HCT116 (cell line): ENCODE measurements at regions not wholly inside any gene's neighbourhood (a gene's known extent, or its start where the extent isn't known, plus 50 kb on each side); places are given as distances from the start of the nearest gene placed in this dataset.
"Not testable (repeated sequence)": the region's sequence is repeated elsewhere in the genome, so short reads cannot be mapped to it uniquely, and the experiment has no call there.

Experiments used
- ATAC-seq: fragments of 200-7000 bp; cut with Tn5 transposase; 2 replicates; pipeline ENCODE4 v1.9.1; 2020; ENCODE audit warnings: mild to moderate bottlenecking, moderate library complexity
- BruUV-seq: library from RNA; stranded (reverse); fragments of 400-500 nt; replicated peaks from 2 replicates; lab custom pipeline; 2021; lab: Mats Ljungman, UMichigan
- CTCF ChIA-PET: fragments of 300-600 bp; sonication (Branson Sonifier 250); formaldehyde crosslinking; loops from one replicate; lab custom pipeline; 2021; ENCODE audit warnings: antibody characterized with exemption; lab: Charles Lee
- POLR2A ChIA-PET: fragments of 300-600, 350-600 bp; sonication (Branson Sonifier 250); formaldehyde crosslinking; loops from one replicate; lab custom pipeline; 2021; ENCODE audit warnings: antibody characterized with exemption; lab: Charles Lee
- RAD21 ChIA-PET, 2 experiments: fragments of 300-600 bp; sonication (Branson Sonifier 250); formaldehyde crosslinking; loops; one replicate each; lab custom pipeline; 2023; ENCODE audit warnings: low total read pairs in 2 of 2; ENCODE audit not compliant: uncharacterized antibody in 2 of 2, unreplicated experiment in 2 of 2, low non-redundant PET in 1 of 2; lab: Charles Lee
- DNase-seq: peaks from one replicate; pipeline ENCODE4 v3.0.0-alpha.2; 2010; ENCODE audit warnings: low read depth, low spot score
- H2AFZ ChIP-seq: fragments of 200-600 bp; shearing (Covaris generic), sonication (generic); 2 replicates; pipeline ENCODE4 v1.6.1; 2017; ENCODE audit warnings: low read depth, mixed run types, mixed read lengths, antibody characterized with exemption, low read length; ENCODE audit not compliant: poor library complexity, severe bottlenecking
- H3K27ac ChIP-seq: 2 replicates; pipeline ENCODE4 v1.5.1; 2012; ENCODE audit warnings: low read depth, low read length
- H3K27me3 ChIP-seq: fragments of 200-600 bp; sonication (generic); 2 replicates; pipeline ENCODE4 v1.6.1; 2016; ENCODE audit warnings: mixed run types, low read length, mixed read lengths; ENCODE audit not compliant: insufficient read depth
- H3K36me3 ChIP-seq, 2 experiments: fragments of 200-500 bp in 1 of 2; fragments of 200-600 bp in 1 of 2; sonication (Bioruptor generic) in 1 of 2; sonication (generic) in 1 of 2; 2 replicates each; pipeline versions ENCODE4 v1.5.1 to v1.6.1; 2014 to 2016; ENCODE audit warnings: low read length in 2 of 2, inconsistent platforms in 1 of 2, mixed read lengths in 1 of 2, mixed run types in 1 of 2; ENCODE audit not compliant: insufficient read depth in 2 of 2, control insufficient read depth in 1 of 2
- H3K4me1 ChIP-seq, 2 experiments: fragments of 200-600 bp in 1 of 2; sonication (generic) in 1 of 2; 2 replicates each; pipeline versions ENCODE4 v1.5.1 to v1.6.1; 2012 to 2017; ENCODE audit warnings: low read length in 2 of 2, inconsistent platforms in 1 of 2, mild to moderate bottlenecking in 1 of 2, mixed read lengths in 1 of 2, mixed run types in 1 of 2, moderate library complexity in 1 of 2; ENCODE audit not compliant: insufficient read depth in 2 of 2, control insufficient read depth in 1 of 2
- H3K4me2 ChIP-seq: fragments of 200-600 bp; sonication (generic); 2 replicates; pipeline ENCODE4 v1.6.1; 2017; ENCODE audit warnings: mixed run types, low read length, mixed read lengths
- H3K4me3 ChIP-seq, 2 experiments: fragments of 200-600 bp in 1 of 2; sonication (generic) in 1 of 2; replicated peaks in 1 of 2; 2 replicates each; pipeline ENCODE4 v1.5.1; 2011 to 2016; ENCODE audit warnings: low read length in 2 of 2, control low read depth in 1 of 2, low read depth in 1 of 2, mild to moderate bottlenecking in 1 of 2, mixed read lengths in 1 of 2, mixed run types in 1 of 2
- H3K79me2 ChIP-seq: fragments of 200-600 bp; sonication (generic); 2 replicates; pipeline ENCODE4 v1.6.1; 2017; ENCODE audit warnings: mild to moderate bottlenecking, mixed run types, low read length, moderate library complexity, mixed read lengths; ENCODE audit not compliant: insufficient read depth
- H3K9ac ChIP-seq: fragments of 200-600 bp; sonication (generic); 2 replicates; pipeline ENCODE4 v1.6.1; 2016; ENCODE audit warnings: low read length, mixed read lengths
- H3K9me2 ChIP-seq: fragments of 200-600 bp; sonication (generic), shearing (Covaris generic); 2 replicates; pipeline ENCODE4 v1.6.1; 2017; ENCODE audit warnings: mixed run types, mild to moderate bottlenecking, moderate library complexity; ENCODE audit not compliant: insufficient read depth
- H3K9me3 ChIP-seq, 2 experiments: fragments of 200-500 bp in 1 of 2; fragments of 200-600 bp in 1 of 2; sonication (Bioruptor generic) in 1 of 2; sonication (generic) in 1 of 2; 2 replicates each; pipeline ENCODE4 v1.6.1; 2014 to 2017; ENCODE audit warnings: low read length in 2 of 2, mixed read lengths in 2 of 2, inconsistent platforms in 1 of 2, low read depth in 1 of 2, mild to moderate bottlenecking in 1 of 2, mixed run types in 1 of 2, moderate library complexity in 1 of 2; ENCODE audit not compliant: control insufficient read depth in 1 of 2, insufficient read depth in 1 of 2
- H4K20me1 ChIP-seq: fragments of 200-600 bp; sonication (generic), shearing (Covaris generic); 2 replicates; pipeline ENCODE4 v1.6.1; 2017; ENCODE audit warnings: mixed run types, mild to moderate bottlenecking, moderate library complexity; ENCODE audit not compliant: insufficient read depth
- CBX3 ChIP-seq: IDR thresholded peaks from 2 replicates; pipeline ENCODE4 v1.6.1; 2012; ENCODE audit warnings: low read depth
- EGR1 ChIP-seq: IDR thresholded peaks from 2 replicates; pipeline ENCODE4 v1.6.1; 2012; ENCODE audit warnings: low read depth
- ELF1 ChIP-seq: IDR thresholded peaks from 2 replicates; pipeline ENCODE4 v1.6.1; 2012; ENCODE audit warnings: low read depth, borderline replicate concordance
- EZH2 ChIP-seq: fragments of 200-600 bp; sonication (generic); IDR thresholded peaks from 2 replicates; pipeline ENCODE4 v1.6.1; 2017; ENCODE audit warnings: antibody characterized with exemption, mixed run types
- JUND ChIP-seq: IDR thresholded peaks from 2 replicates; pipeline ENCODE4 v1.6.1; 2012
- RAD21 ChIP-seq: IDR thresholded peaks from 2 replicates; pipeline ENCODE4 v1.6.1; 2012; ENCODE audit warnings: low read depth, mild to moderate bottlenecking
- SP1 ChIP-seq: IDR thresholded peaks from 2 replicates; pipeline ENCODE4 v1.6.1; 2012; ENCODE audit warnings: low read depth
- SRF ChIP-seq: IDR thresholded peaks from 2 replicates; pipeline ENCODE4 v1.6.1; 2012; ENCODE audit warnings: low read depth
- TCF7L2 ChIP-seq: IDR thresholded peaks from 2 replicates; pipeline ENCODE4 v1.7.0; 2011; ENCODE audit warnings: borderline replicate concordance, inconsistent platforms; ENCODE audit not compliant: insufficient read depth, insufficient read length; ENCODE audit errors: extremely low read depth
- ZNF274 ChIP-seq: fragments of 200-500 bp; sonication (Bioruptor generic); IDR thresholded peaks from 2 replicates; pipeline ENCODE4 v1.6.1; 2014; ENCODE audit warnings: mild to moderate bottlenecking, low read depth, low read length, inconsistent platforms
- intact Hi-C: fragments of 100-400 bp; cut with micrococcal nuclease; formaldehyde crosslinking; loops from 2 replicates; pipeline ENCODE4 v1.10.0; 2022
- TF ChIP-seq, protein P1 (sequence below): IDR thresholded peaks from 2 replicates; pipeline ENCODE4 v1.6.1; 2012; ENCODE audit warnings: low read depth
- TF ChIP-seq, protein P2 (sequence below): IDR thresholded peaks from 2 replicates; pipeline ENCODE4 v1.6.1; 2011; ENCODE audit warnings: mild to moderate bottlenecking, low read length, moderate library complexity; ENCODE audit not compliant: insufficient replicate concordance; ENCODE audit errors: extremely low read depth
- TF ChIP-seq, protein P3 (sequence below): IDR thresholded peaks from 2 replicates; pipeline ENCODE4 v1.6.1; 2012
- TF ChIP-seq, protein P4 (sequence below), 3 experiments: fragments of 200-600 bp in 1 of 3; sonication (generic) in 1 of 3; IDR thresholded peaks in 2 of 3; conservative IDR thresholded peaks in 1 of 3; 2 replicates each; pipeline ENCODE4 v1.5.1; 2012 to 2017; ENCODE audit warnings: low read depth in 2 of 3, low read length in 2 of 3, antibody characterized with exemption in 1 of 3, borderline replicate concordance in 1 of 3, control low read depth in 1 of 3, mild to moderate bottlenecking in 1 of 3, mixed read lengths in 1 of 3, mixed run types in 1 of 3, moderate library complexity in 1 of 3; ENCODE audit not compliant: insufficient read depth in 1 of 3

DNA sequence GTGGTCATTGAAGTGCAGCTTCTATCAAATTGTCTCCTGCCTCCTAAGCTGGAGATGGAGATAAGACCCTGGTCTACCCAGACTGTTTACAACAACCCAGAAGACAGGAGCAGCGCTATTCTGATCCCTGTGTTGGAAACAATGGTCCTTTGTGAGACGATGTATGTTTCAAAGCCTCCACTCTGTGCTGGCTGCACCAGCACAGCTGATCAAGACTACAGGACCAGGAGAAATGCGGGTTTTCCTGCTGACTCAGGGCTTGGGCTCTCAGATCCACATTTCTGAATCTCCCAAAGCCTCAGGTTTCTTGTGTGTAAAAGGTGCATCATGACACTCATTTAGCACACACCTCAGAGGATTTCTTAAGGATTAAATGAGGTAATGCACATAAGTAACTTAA is 92.0 kb downstream of the POU3F3 start:
- intact Hi-C loops, result loop anchor here (10.0 kb wide), 1 partner anchor 411 kb away; no protein-coding TSS in a partner anchor
- no peak for ATAC-seq
- Histone ChIP-seq H3K27ac (no peak overlapping the region), H3K9me2 (no peaks in the 10 kb centered on the region), H3K4me2 (no peak overlapping the region), H3K4me3 (no peak overlapping the region), H3K79me2 (no peaks in the 10 kb centered on the region), H2AFZ (no peak overlapping the region), H3K9me3 (no peaks in the 10 kb centered on the region), H3K36me3 (no peaks in the 10 kb centered on the region), H4K20me1 (no peaks in the 10 kb centered on the region), H3K4me1 (no peaks in the 10 kb centered on the region), H3K9ac (no peak overlapping the region), H3K27me3 (peaks cover 9% of the 10 kb centered on the region; the same call in 1 of the 2 replicates)
- CTCF ChIA-PET, result interaction anchor here (2.3 kb wide), 1 partner anchor 96 kb away, joined by 11 read pairs; no protein-coding TSS in a partner anchor
- POLR2A ChIA-PET, result no interaction called here
- no TSS peak for BruUV-seq
- no peak for DNase-seq
- TF ChIP-seq RAD21 (no peak), CBX3 (no peak), TCF7L2 (no peak), EZH2 (no peak), EGR1 (no peak), ELF1 (no peak), SRF (no peak), ZNF274 (no peak), SP1 (no peak), JUND (no peak)
- TF ChIP-seq, protein P1, sequence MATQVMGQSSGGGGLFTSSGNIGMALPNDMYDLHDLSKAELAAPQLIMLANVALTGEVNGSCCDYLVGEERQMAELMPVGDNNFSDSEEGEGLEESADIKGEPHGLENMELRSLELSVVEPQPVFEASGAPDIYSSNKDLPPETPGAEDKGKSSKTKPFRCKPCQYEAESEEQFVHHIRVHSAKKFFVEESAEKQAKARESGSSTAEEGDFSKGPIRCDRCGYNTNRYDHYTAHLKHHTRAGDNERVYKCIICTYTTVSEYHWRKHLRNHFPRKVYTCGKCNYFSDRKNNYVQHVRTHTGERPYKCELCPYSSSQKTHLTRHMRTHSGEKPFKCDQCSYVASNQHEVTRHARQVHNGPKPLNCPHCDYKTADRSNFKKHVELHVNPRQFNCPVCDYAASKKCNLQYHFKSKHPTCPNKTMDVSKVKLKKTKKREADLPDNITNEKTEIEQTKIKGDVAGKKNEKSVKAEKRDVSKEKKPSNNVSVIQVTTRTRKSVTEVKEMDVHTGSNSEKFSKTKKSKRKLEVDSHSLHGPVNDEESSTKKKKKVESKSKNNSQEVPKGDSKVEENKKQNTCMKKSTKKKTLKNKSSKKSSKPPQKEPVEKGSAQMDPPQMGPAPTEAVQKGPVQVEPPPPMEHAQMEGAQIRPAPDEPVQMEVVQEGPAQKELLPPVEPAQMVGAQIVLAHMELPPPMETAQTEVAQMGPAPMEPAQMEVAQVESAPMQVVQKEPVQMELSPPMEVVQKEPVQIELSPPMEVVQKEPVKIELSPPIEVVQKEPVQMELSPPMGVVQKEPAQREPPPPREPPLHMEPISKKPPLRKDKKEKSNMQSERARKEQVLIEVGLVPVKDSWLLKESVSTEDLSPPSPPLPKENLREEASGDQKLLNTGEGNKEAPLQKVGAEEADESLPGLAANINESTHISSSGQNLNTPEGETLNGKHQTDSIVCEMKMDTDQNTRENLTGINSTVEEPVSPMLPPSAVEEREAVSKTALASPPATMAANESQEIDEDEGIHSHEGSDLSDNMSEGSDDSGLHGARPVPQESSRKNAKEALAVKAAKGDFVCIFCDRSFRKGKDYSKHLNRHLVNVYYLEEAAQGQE, result no peak
- TF ChIP-seq, protein P2, sequence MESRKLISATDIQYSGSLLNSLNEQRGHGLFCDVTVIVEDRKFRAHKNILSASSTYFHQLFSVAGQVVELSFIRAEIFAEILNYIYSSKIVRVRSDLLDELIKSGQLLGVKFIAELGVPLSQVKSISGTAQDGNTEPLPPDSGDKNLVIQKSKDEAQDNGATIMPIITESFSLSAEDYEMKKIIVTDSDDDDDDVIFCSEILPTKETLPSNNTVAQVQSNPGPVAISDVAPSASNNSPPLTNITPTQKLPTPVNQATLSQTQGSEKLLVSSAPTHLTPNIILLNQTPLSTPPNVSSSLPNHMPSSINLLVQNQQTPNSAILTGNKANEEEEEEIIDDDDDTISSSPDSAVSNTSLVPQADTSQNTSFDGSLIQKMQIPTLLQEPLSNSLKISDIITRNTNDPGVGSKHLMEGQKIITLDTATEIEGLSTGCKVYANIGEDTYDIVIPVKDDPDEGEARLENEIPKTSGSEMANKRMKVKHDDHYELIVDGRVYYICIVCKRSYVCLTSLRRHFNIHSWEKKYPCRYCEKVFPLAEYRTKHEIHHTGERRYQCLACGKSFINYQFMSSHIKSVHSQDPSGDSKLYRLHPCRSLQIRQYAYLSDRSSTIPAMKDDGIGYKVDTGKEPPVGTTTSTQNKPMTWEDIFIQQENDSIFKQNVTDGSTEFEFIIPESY, result no peak
- TF ChIP-seq, protein P3, sequence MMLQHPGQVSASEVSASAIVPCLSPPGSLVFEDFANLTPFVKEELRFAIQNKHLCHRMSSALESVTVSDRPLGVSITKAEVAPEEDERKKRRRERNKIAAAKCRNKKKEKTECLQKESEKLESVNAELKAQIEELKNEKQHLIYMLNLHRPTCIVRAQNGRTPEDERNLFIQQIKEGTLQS, result no peak
- TF ChIP-seq, protein P4, sequence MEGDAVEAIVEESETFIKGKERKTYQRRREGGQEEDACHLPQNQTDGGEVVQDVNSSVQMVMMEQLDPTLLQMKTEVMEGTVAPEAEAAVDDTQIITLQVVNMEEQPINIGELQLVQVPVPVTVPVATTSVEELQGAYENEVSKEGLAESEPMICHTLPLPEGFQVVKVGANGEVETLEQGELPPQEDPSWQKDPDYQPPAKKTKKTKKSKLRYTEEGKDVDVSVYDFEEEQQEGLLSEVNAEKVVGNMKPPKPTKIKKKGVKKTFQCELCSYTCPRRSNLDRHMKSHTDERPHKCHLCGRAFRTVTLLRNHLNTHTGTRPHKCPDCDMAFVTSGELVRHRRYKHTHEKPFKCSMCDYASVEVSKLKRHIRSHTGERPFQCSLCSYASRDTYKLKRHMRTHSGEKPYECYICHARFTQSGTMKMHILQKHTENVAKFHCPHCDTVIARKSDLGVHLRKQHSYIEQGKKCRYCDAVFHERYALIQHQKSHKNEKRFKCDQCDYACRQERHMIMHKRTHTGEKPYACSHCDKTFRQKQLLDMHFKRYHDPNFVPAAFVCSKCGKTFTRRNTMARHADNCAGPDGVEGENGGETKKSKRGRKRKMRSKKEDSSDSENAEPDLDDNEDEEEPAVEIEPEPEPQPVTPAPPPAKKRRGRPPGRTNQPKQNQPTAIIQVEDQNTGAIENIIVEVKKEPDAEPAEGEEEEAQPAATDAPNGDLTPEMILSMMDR (IDR thresholded peaks at IDR 0.05 in 2 of 3, conservative IDR thresholded peaks at IDR 0.05 in 1 of 3; ENCODE audit: borderline replicate concordance in 1 of 3, insufficient read depth in 1 of 3, low read depth in 2 of 3, low read length in 2 of 3), result no peak
- RAD21 ChIA-PET, result no interaction called here

DNA sequence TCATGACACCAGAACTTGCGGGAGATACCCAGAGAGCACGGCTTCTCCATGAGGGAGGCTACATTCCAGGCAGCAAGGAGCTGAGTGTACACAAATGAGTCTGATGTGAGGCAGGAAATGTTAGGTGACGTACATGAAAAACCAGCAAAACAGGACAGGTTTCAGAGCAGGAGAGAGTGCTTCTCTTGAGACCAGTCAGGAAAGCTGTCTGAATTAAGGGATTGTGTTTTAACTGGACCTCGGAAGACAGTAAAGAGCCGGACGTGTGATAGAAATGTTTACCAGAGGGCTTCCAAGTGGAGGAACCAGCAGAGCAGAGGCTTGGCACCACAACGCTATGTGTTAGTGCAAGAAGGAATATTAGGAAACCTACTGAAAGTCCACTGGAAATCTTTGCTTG is 90.4 kb upstream of the MRPS9 start:
- H3K4me3 ChIP-seq, H3K4me2 ChIP-seq, H3K79me2 ChIP-seq, POLR2A ChIA-PET, CTCF ChIA-PET, BruUV-seq, H3K9ac ChIP-seq, H3K9me3 ChIP-seq, H3K36me3 ChIP-seq, DNase-seq, H3K9me2 ChIP-seq, RAD21 ChIA-PET, H3K4me1 ChIP-seq, H2AFZ ChIP-seq, H4K20me1 ChIP-seq, H3K27ac ChIP-seq, ATAC-seq: not testable (repeated sequence)
- H3K27me3 ChIP-seq, result peaks cover 13% of the 10 kb centered on the region
- intact Hi-C loops, result loop anchor here (10.0 kb wide), 1 partner anchor 413 kb away; no protein-coding TSS in a partner anchor
